ENCODE measurements at regions not wholly inside any gene's neighbourhood (a gene's known extent, or its start where the extent isn't known, plus 50 kb on each side); places are given as distances from the start of the nearest gene placed in this dataset.

GRCh38 chr3:25293736-25294135, 134.3 kb upstream of the RARB start:
- H3K27ac ChIP-seq = no peak overlapping the region
- no peaks in the 10 kb centered on the region for H3K36me3 ChIP-seq (replicated peaks in 1 of 2; ENCODE audit: insufficient read depth in 1 of 2, low read depth in 2 of 2)
- no peaks in the 10 kb centered on the region for H3K4me1 ChIP-seq
- no peaks in the 10 kb centered on the region for H3K27me3 ChIP-seq
- ATAC-seq = no peak
- H3K9me3 ChIP-seq = no peaks in the 10 kb centered on the region
- WGBS, 2 donors = 60 to 62% methylated on average over 5 of the region's 5 CpGs
- peak in 1 of 4 donors; percentile 6 for DNase-seq
- intact Hi-C loops (cut with DNase I) = no loop called here
- TF ChIP-seq CTCF (IDR thresholded peaks at IDR 0.05) (no peak), POLR2A (IDR thresholded peaks at IDR 0.05) (no peak)
- H3K4me3 ChIP-seq = no peak overlapping the region

- no peak overlapping the region for H3K4me3 ChIP-seq
- H3K36me3 ChIP-seq (replicated peaks in 1 of 2; ENCODE audit: insufficient read depth in 1 of 2, low read depth in 2 of 2) = no peaks in the 10 kb centered on the region
- TF ChIP-seq CTCF (IDR thresholded peaks at IDR 0.05) (no peak), POLR2A (IDR thresholded peaks at IDR 0.05) (no peak)
- 62 to 70% methylated on average over 6 of the region's 6 CpGs for WGBS, 2 donors
- H3K4me1 ChIP-seq = no peaks in the 10 kb centered on the region
- H3K9me3 ChIP-seq = no peaks in the 10 kb centered on the region
- ATAC-seq (no peak), DNase-seq (no peak)
- H3K27me3 ChIP-seq = no peaks in the 10 kb centered on the region
- no peak overlapping the region for H3K27ac ChIP-seq
- intact Hi-C loops (cut with DNase I) = no loop called here
Observed at GRCh38 chr3:25294169-25294805, 133.8 kb upstream of the RARB start.

GRCh38 chr3:25297667-25298585, 130.1 kb upstream of the RARB start:
- ATAC-seq (no peak), DNase-seq (no peak)
- WGBS, 2 donors = 67 to 77% methylated on average over 9 of the region's 9 CpGs
- Histone ChIP-seq H3K4me1 (no peaks in the 10 kb centered on the region), H3K9me3 (no peaks in the 10 kb centered on the region), H3K36me3 (replicated peaks in 1 of 2; ENCODE audit: insufficient read depth in 1 of 2, low read depth in 2 of 2) (no peaks in the 10 kb centered on the region), H3K27ac (no peak overlapping the region), H3K27me3 (no peaks in the 10 kb centered on the region), H3K4me3 (no peak overlapping the region)
- intact Hi-C loops (cut with DNase I) = no loop called here
- TF ChIP-seq POLR2A (IDR thresholded peaks at IDR 0.05) = no peak
- no peak for TF ChIP-seq CTCF (IDR thresholded peaks at IDR 0.05)

- WGBS, 2 donors = 89 to 93% methylated on average over 1 of the region's 1 CpG
- Histone ChIP-seq H3K9me3 (no peaks in the 10 kb centered on the region), H3K36me3 (replicated peaks in 1 of 2; ENCODE audit: insufficient read depth in 1 of 2, low read depth in 2 of 2) (no peaks in the 10 kb centered on the region), H3K27me3 (no peaks in the 10 kb centered on the region), H3K4me3 (no peak overlapping the region), H3K27ac (no peak overlapping the region), H3K4me1 (no peaks in the 10 kb centered on the region)
- DNase-seq (no peak), ATAC-seq (no peak)
- no peak for TF ChIP-seq POLR2A (IDR thresholded peaks at IDR 0.05)
- TF ChIP-seq CTCF (IDR thresholded peaks at IDR 0.05) = no peak
- intact Hi-C loops (cut with DNase I) = no loop called here
Observed at GRCh38 chr3:25300141-25300540, 127.9 kb upstream of the RARB start.
